SK-N-MC (cell line): ENCODE measurements at regions not wholly inside any gene's neighbourhood (a gene's known extent, or its start where the extent isn't known, plus 50 kb on each side); places are given as distances from the start of the nearest gene placed in this dataset.

Experiments used
- EZH2 ChIP-seq: fragments of 200-600 bp; sonication (generic); IDR thresholded peaks from one replicate; pipeline ENCODE4 v1.6.1; 2017; ENCODE audit warnings: antibody characterized with exemption
- FOXP2 ChIP-seq: optimal IDR thresholded peaks from 2 replicates; pipeline ENCODE3; 2011; ENCODE audit warnings: mild to moderate bottlenecking, moderate library complexity; ENCODE audit not compliant: insufficient read depth; ENCODE audit errors: extremely low read length, control extremely low read depth
- POLR2AphosphoS5 ChIP-seq: IDR thresholded peaks from 2 replicates; pipeline ENCODE4 v1.6.1; 2012; ENCODE audit warnings: mild to moderate bottlenecking, low read depth, low read length, borderline replicate concordance

DNA sequence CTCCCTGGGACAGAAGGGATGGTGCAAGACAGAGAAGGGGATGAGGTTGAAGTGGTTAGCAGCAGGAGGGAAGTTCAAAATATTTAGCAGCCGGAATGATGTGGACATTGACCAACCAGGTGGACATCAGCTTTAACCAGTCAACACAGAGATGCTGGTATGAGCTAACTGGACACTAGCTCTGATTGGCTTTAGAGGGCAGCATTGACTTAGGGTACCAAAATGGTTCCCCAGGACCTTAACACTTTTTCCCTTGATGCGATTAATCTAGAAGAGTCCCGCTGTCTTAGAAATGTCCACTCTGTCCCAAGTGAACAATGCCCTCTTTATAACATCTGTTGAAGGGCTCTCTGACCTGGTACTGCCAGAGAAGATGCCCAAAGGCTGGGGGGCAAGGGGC, 134.0 kb upstream of the GSC start:
- TF ChIP-seq POLR2AphosphoS5 (no peak), EZH2 (no peak), FOXP2 (no peak)
